NT2/D1 (cell line): ENCODE measurements at regions not wholly inside any gene's neighbourhood (a gene's known extent, or its start where the extent isn't known, plus 50 kb on each side); places are given as distances from the start of the nearest gene placed in this dataset.

ENCODE experiments used
- SUZ12 ChIP-seq: IDR thresholded peaks from 2 replicates; pipeline ENCODE4 v1.6.1; 2011; ENCODE audit not compliant: insufficient read length, insufficient read depth; ENCODE audit errors: extremely low read depth
- YY1 ChIP-seq: IDR thresholded peaks from 2 replicates; pipeline ENCODE4 v1.6.1; 2011; ENCODE audit not compliant: insufficient read length, insufficient read depth

- TF ChIP-seq YY1, result no peak
- no peak for TF ChIP-seq SUZ12
Observed at GRCh38 chr5:106600803-106601202, 1069.9 kb downstream of the EFNA5 start.
